Gastroesophageal sphincter (tissue), 3 donors: ENCODE measurements at regions not wholly inside any gene's neighbourhood (a gene's known extent, or its start where the extent isn't known, plus 50 kb on each side); places are given as distances from the start of the nearest gene placed in this dataset.

Experiments
- EP300 ChIP-seq: sonication (generic); formaldehyde crosslinking; IDR thresholded peaks from one replicate; pipeline ENCODE4 v1.6.1; 2017; ENCODE audit warnings: antibody characterized with exemption, mild to moderate bottlenecking
- POLR2A ChIP-seq, 2 donors: fragments of 450-650 bp; IDR thresholded peaks; one replicate each; pipeline ENCODE4 v1.6.1; 2017; ENCODE audit warnings: antibody characterized with exemption in 2 of 2, mild to moderate bottlenecking in 2 of 2, moderate library complexity in 1 of 2
- POLR2AphosphoS5 ChIP-seq: sonication (generic); formaldehyde crosslinking; IDR thresholded peaks from one replicate; pipeline ENCODE4 v1.6.1; 2017; ENCODE audit warnings: antibody characterized with exemption
- TF ChIP-seq, protein P1 (sequence below), 4 experiments: fragments of 200-600 bp in 2 of 4; fragments of 450-650 bp in 2 of 4; sonication (generic) in 1 of 4; IDR thresholded peaks; one replicate each; pipeline ENCODE4 v1.5.1; 2017 to 2019; ENCODE audit warnings: antibody characterized with exemption in 4 of 4, mild to moderate bottlenecking in 2 of 4, moderate library complexity in 2 of 4

DNA sequence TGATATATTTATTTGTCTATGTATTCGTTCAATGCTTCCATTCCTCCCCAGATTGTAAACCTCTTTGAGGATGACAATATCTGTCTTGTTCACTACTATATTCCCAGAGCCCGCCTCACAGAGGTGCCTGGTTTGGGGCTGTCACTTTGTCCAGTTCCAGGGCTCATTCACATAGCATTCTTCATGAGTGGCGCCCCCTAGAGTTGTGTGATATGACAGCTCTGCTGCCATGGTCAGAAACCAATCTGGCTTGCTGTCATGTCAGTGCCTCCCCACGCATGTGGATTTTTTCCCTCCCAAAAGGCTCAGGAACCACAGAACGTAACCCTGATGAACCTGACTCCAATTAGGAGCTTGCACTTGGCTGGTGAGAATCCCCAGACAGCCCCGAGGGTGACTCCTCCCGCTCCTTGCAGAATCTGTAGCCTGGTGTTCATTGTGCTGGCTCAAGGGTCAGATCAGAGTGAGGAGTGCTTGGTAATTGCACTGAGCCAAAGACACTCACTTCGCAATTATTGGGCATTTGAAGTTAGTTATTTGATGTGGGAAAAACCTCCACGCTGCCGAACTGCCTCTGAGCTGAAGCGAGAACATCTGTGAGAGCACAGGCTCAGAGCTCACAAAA is 145.5 kb downstream of the PTPN11 start:
- TF ChIP-seq, protein P1, sequence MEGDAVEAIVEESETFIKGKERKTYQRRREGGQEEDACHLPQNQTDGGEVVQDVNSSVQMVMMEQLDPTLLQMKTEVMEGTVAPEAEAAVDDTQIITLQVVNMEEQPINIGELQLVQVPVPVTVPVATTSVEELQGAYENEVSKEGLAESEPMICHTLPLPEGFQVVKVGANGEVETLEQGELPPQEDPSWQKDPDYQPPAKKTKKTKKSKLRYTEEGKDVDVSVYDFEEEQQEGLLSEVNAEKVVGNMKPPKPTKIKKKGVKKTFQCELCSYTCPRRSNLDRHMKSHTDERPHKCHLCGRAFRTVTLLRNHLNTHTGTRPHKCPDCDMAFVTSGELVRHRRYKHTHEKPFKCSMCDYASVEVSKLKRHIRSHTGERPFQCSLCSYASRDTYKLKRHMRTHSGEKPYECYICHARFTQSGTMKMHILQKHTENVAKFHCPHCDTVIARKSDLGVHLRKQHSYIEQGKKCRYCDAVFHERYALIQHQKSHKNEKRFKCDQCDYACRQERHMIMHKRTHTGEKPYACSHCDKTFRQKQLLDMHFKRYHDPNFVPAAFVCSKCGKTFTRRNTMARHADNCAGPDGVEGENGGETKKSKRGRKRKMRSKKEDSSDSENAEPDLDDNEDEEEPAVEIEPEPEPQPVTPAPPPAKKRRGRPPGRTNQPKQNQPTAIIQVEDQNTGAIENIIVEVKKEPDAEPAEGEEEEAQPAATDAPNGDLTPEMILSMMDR (IDR thresholded peaks at IDR 0.05): no peak
- TF ChIP-seq EP300 (no peak), POLR2AphosphoS5 (no peak), POLR2A (IDR thresholded peaks at IDR 0.05) (no peak)
